ENCODE measurements at regions not wholly inside any gene's neighbourhood (a gene's known extent, or its start where the extent isn't known, plus 50 kb on each side); places are given as distances from the start of the nearest gene placed in this dataset.

DNA sequence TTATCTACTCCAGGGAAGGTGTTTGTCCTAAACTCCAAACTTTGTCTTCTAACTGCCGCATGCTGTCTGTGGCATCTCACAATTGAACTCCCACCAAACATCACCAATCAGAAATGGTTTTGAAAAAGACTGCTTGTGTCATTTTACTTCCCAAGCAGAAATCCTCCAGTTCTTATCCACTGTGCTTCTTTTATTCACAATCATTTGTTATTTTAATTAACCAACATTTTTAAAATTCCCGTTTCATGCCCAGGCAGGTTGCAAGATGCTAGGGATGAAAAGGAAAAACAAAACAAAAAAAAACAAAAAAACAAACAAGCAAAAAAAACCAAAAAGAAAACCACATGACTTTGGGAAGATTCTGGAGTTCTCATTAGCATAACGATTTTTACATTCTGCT lies 63.5 kb upstream of the RAB27B start:
- H3K4me1 Mint-ChIP-seq: no peaks in the 10 kb centered on the region
- CTCF ChIA-PET: no interaction called here
- ATAC-seq (ENCODE audit: low read depth) (no peak), DNase-seq (no peak)
- no peak overlapping the region for H3K4me3 Mint-ChIP-seq
- no peaks in the 10 kb centered on the region for H3K9me3 Mint-ChIP-seq
- TF ChIP-seq CTCF (IDR thresholded peaks at IDR 0.05): no peak
- peaks cover 6% of the 10 kb centered on the region for H3K27me3 Mint-ChIP-seq
- POLR2A ChIA-PET: no interaction called here
- no peak overlapping the region for H3K27ac Mint-ChIP-seq
- intact Hi-C loops (cut with micrococcal nuclease): no loop called here
- H3K36me3 Mint-ChIP-seq (ENCODE audit: low read depth): no peaks in the 10 kb centered on the region

DNA sequence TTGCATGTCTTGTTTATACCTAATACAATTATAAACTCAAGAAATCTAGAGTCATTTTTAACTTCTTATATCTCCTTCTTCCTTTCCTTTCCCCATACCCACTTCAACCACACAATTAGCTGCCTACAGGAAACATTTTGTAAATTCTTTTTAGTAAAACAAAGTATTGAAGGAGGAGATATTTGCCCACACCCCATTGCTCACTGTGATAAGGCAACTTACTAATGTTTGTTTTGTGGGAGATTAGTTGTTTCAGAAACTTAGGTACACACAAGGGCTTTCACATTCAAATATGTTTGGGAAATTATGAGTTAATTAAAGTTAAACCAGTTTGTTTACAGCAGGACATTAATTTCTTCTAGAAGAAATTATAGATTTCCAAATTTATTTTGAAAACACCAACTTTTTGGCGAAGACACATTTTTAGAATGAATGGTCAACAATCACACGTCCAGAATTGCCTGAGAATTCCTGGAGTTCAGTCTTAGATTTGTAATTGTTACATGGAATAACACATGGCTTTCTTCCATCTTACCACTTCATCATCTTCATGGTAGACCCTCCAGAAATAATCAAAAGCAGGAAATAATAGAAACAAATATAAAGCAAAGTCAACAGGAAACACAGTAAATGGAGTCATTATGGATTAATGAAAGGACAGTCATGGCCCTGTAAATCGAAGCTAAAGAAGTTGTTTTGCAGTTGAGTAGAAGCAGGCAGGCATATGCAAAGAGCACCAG lies 62.5 kb upstream of the RAB27B start:
- ATAC-seq (ENCODE audit: low read depth) (no peak), DNase-seq (no peak)
- ChIA-PET CTCF (no interaction called here), POLR2A (no interaction called here)
- Mint-ChIP-seq H3K9me3 (no peaks in the 10 kb centered on the region), H3K4me1 (no peaks in the 10 kb centered on the region), H3K36me3 (ENCODE audit: low read depth) (no peaks in the 10 kb centered on the region), H3K4me3 (no peak overlapping the region), H3K27me3 (peaks cover 6% of the 10 kb centered on the region), H3K27ac (no peak overlapping the region)
- no peak for TF ChIP-seq CTCF (IDR thresholded peaks at IDR 0.05)
- intact Hi-C loops (cut with micrococcal nuclease): no loop called here

- CTCF ChIA-PET: no interaction called here
- ATAC-seq (ENCODE audit: low read depth) (no peak), DNase-seq (no peak)
- Mint-ChIP-seq H3K4me3 (no peak overlapping the region), H3K27ac (no peak overlapping the region), H3K4me1 (no peaks in the 10 kb centered on the region), H3K27me3 (peaks cover 6% of the 10 kb centered on the region), H3K36me3 (ENCODE audit: low read depth) (no peaks in the 10 kb centered on the region), H3K9me3 (no peaks in the 10 kb centered on the region)
- no peak for TF ChIP-seq CTCF (IDR thresholded peaks at IDR 0.05)
- POLR2A ChIA-PET: no interaction called here
- intact Hi-C loops (cut with micrococcal nuclease): no loop called here
Observed at GRCh38 chr18:54766634-54767033, 61.6 kb upstream of the RAB27B start.

DNA sequence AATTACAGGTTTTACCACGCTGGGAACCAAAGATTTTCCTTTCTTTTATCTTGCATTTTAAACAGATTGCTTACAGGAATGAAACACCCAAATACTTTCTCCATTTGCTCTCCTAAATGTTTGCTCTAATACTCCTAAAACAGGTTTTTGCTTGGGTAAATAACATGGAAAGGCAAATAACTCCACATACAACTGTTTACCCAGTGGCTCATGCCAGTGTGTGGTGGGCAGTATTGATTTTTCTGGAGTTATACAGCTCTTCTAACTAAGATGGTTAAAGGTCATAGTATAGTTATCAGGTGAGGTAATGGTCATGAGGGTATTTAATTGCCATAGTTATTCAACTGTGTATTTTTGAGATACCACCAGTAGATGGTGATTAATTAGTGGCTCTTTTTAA lies 61.2 kb upstream of the RAB27B start:
- POLR2A ChIA-PET: no interaction called here
- ATAC-seq (ENCODE audit: low read depth) (no peak), DNase-seq (no peak)
- CTCF ChIA-PET: no interaction called here
- no peak overlapping the region for H3K27ac Mint-ChIP-seq
- no peak for TF ChIP-seq CTCF (IDR thresholded peaks at IDR 0.05)
- no peak overlapping the region for H3K4me3 Mint-ChIP-seq
- peaks cover 6% of the 10 kb centered on the region for H3K27me3 Mint-ChIP-seq
- H3K9me3 Mint-ChIP-seq: no peaks in the 10 kb centered on the region
- intact Hi-C loops (cut with micrococcal nuclease): no loop called here
- no peaks in the 10 kb centered on the region for H3K4me1 Mint-ChIP-seq
- no peaks in the 10 kb centered on the region for H3K36me3 Mint-ChIP-seq (ENCODE audit: low read depth)

GRCh38 chr18:54769526-54770464 lies 58.5 kb upstream of the RAB27B start:
- no peak for ATAC-seq (ENCODE audit: low read depth)
- intact Hi-C loops (cut with micrococcal nuclease): no loop called here
- Mint-ChIP-seq H3K27me3 (peaks cover 6% of the 10 kb centered on the region), H3K4me3 (no peak overlapping the region), H3K9me3 (no peaks in the 10 kb centered on the region), H3K4me1 (no peaks in the 10 kb centered on the region), H3K36me3 (ENCODE audit: low read depth) (no peaks in the 10 kb centered on the region), H3K27ac (no peak overlapping the region)
- no peak for TF ChIP-seq CTCF (IDR thresholded peaks at IDR 0.05)
- POLR2A ChIA-PET: no interaction called here
- CTCF ChIA-PET: no interaction called here
- DNase-seq: no peak

All from activated B cell treated with CpG ODN at 0.5 μM for 24 hours (primary cell).